CD4-positive, alpha-beta T cell (primary cell): ENCODE measurements at regions not wholly inside any gene's neighbourhood (a gene's known extent, or its start where the extent isn't known, plus 50 kb on each side); places are given as distances from the start of the nearest gene placed in this dataset.

Experiments used
- ATAC-seq: fragments of 200-7000 bp; cut with Tn5 transposase; one replicate; pipeline ENCODE4 v1.10.0; 2022; ENCODE audit warnings: mild to moderate bottlenecking; ENCODE audit not compliant: poor library complexity
- CTCF ChIA-PET: fragments of 350-600 bp; sonication (Branson Sonifier 250); formaldehyde crosslinking; loops from one replicate; lab custom pipeline; 2021; ENCODE audit warnings: antibody characterized with exemption, inconsistent platforms; lab: Charles Lee
- POLR2A ChIA-PET: fragments of 350-600 bp; sonication (Branson Sonifier 250); formaldehyde crosslinking; loops from one replicate; lab custom pipeline; 2021; ENCODE audit warnings: antibody characterized with exemption, inconsistent platforms; lab: Charles Lee
- DNase-seq, 14 experiments: peaks; one replicate each; pipeline ENCODE4 v3.0.0-alpha.2; 2013 to 2020; ENCODE audit warnings: mixed read lengths in 2 of 14
- H3K27ac ChIP-seq, 2 donors: one replicate each; pipeline versions ENCODE4 v1.5.1 to v1.7.0; 2013; ENCODE audit warnings: low read length in 2 of 2, low read depth in 1 of 2, mild to moderate bottlenecking in 1 of 2
- H3K27me3 ChIP-seq, 2 experiments: 1 replicate in 1 of 2; 2 replicates in 1 of 2; pipeline versions ENCODE4 v1.6.1 to v1.7.0; 2013; ENCODE audit warnings: low read length in 2 of 2, control low read depth in 1 of 2, mild to moderate bottlenecking in 1 of 2, moderate library complexity in 1 of 2; ENCODE audit not compliant: insufficient read depth in 2 of 2, control insufficient read depth in 1 of 2
- H3K36me3 ChIP-seq: one replicate; pipeline ENCODE4 v1.6.1; 2013; ENCODE audit warnings: low read length, control low read depth; ENCODE audit not compliant: insufficient read depth
- H3K4me1 ChIP-seq: one replicate; pipeline ENCODE4 v1.6.1; 2013; ENCODE audit warnings: low read length, control low read depth; ENCODE audit not compliant: insufficient read depth
- H3K4me3 ChIP-seq: one replicate; pipeline ENCODE4 v1.5.1; 2013; ENCODE audit warnings: mild to moderate bottlenecking, low read length, moderate library complexity
- H3K9me3 ChIP-seq, 2 experiments: 1 replicate in 1 of 2; 2 replicates in 1 of 2; pipeline versions ENCODE4 v1.6.1 to v1.7.0; 2013; ENCODE audit warnings: low read length in 2 of 2, mild to moderate bottlenecking in 2 of 2, control low read depth in 1 of 2, moderate library complexity in 1 of 2; ENCODE audit not compliant: control insufficient read depth in 1 of 2, insufficient read depth in 1 of 2
- H3K27ac Mint-ChIP-seq: one replicate; pipeline ENCODE4 v1.8.0; 2020; ENCODE audit warnings: mixed read lengths
- H3K27me3 Mint-ChIP-seq: one replicate; pipeline ENCODE4 v1.8.0; 2021; ENCODE audit warnings: mixed read lengths
- H3K36me3 Mint-ChIP-seq: one replicate; pipeline ENCODE4 v1.8.0; 2021; ENCODE audit warnings: low read depth, mixed read lengths
- H3K4me1 Mint-ChIP-seq: one replicate; pipeline ENCODE4 v1.8.0; 2021; ENCODE audit warnings: low read depth, mixed read lengths
- H3K4me3 Mint-ChIP-seq: one replicate; pipeline ENCODE4 v1.8.0; 2020; ENCODE audit warnings: mild to moderate bottlenecking, mixed read lengths
- H3K9me3 Mint-ChIP-seq: one replicate; pipeline ENCODE4 v1.8.0; 2020; ENCODE audit warnings: mixed read lengths
- intact Hi-C, 2 experiments: fragments of 100-400 bp; cut with DNase I in 1 of 2; cut with micrococcal nuclease in 1 of 2; formaldehyde crosslinking; loops; one replicate each; pipeline versions ENCODE4 v1.15.1 to v1.9.0; 2023 to 2025; cut with DNase I, micrococcal nuclease
- TF ChIP-seq, protein P1 (sequence below): fragments of 200-600 bp; IDR thresholded peaks from one replicate; pipeline ENCODE4 v1.8.0; 2022; ENCODE audit warnings: antibody characterized with exemption, mild to moderate bottlenecking

DNA sequence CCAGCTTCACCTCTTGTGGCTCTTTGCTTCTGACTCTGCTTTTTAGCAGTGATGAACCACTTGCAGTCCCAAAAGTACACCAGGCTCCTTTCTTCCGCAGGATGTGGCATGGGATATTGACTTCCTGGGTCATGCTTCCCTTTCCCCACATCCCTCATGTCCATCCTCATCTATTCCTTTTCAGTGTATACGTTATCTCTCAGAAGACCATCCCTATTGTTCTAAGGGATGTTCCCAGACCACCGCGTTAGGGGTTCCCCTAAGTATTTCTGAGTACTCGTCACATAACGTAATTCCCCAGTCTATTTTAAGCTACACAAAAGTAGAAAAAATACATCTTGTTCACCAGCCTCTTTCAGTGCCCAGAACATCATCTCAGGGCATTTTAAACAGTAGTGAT, 71.1 kb upstream of the NLGN4X start:
- no peaks in the 10 kb centered on the region for H3K36me3 Mint-ChIP-seq
- H3K27ac Mint-ChIP-seq, result no peak overlapping the region
- Histone ChIP-seq H3K36me3 (no peaks in the 10 kb centered on the region), H3K9me3 (no peaks in the 10 kb centered on the region), H3K27me3 (no peaks in the 10 kb centered on the region), H3K4me1 (no peaks in the 10 kb centered on the region), H3K27ac (no peak overlapping the region), H3K4me3 (no peak overlapping the region)
- CTCF ChIA-PET, result no interaction called here
- H3K4me1 Mint-ChIP-seq, result no peaks in the 10 kb centered on the region
- no peaks in the 10 kb centered on the region for H3K27me3 Mint-ChIP-seq
- TF ChIP-seq, protein P1, sequence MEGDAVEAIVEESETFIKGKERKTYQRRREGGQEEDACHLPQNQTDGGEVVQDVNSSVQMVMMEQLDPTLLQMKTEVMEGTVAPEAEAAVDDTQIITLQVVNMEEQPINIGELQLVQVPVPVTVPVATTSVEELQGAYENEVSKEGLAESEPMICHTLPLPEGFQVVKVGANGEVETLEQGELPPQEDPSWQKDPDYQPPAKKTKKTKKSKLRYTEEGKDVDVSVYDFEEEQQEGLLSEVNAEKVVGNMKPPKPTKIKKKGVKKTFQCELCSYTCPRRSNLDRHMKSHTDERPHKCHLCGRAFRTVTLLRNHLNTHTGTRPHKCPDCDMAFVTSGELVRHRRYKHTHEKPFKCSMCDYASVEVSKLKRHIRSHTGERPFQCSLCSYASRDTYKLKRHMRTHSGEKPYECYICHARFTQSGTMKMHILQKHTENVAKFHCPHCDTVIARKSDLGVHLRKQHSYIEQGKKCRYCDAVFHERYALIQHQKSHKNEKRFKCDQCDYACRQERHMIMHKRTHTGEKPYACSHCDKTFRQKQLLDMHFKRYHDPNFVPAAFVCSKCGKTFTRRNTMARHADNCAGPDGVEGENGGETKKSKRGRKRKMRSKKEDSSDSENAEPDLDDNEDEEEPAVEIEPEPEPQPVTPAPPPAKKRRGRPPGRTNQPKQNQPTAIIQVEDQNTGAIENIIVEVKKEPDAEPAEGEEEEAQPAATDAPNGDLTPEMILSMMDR, result no peak
- DNase-seq (no peak), ATAC-seq (no peak)
- H3K4me3 Mint-ChIP-seq, result no peak overlapping the region
- POLR2A ChIA-PET, result no interaction called here
- H3K9me3 Mint-ChIP-seq, result no peaks in the 10 kb centered on the region
- intact Hi-C loops, result no loop called here

DNA sequence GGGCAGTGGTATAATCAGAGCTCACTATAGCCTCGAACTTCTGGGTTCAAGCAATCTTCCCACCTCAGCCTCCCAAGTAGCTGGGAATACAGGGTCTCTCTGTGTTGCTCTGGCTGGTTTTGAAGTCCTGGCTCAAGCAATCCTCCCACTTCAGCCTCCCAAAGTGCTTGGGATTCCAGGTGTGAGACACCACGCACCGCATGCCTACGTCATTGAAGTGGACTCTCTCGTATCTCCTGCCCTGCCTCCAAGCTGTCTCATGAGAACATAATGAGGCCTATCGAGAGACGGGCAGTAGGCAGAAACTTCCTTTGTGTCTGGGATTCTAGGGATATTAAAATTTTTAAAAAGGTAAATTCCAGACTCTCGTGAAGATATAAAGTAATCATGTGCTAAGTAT, 65.0 kb upstream of the NLGN4X start:
- CTCF ChIA-PET, result no interaction called here
- Mint-ChIP-seq H3K27me3 (no peaks in the 10 kb centered on the region), H3K4me1 (no peaks in the 10 kb centered on the region), H3K36me3 (no peaks in the 10 kb centered on the region), H3K27ac (no peak overlapping the region), H3K9me3 (no peaks in the 10 kb centered on the region), H3K4me3 (no peak overlapping the region)
- H3K9me3 ChIP-seq, result no peaks in the 10 kb centered on the region
- no peak overlapping the region for H3K27ac ChIP-seq
- DNase-seq (no peak), ATAC-seq (no peak)
- intact Hi-C loops, result no loop called here
- no peaks in the 10 kb centered on the region for H3K27me3 ChIP-seq
- H3K4me1 ChIP-seq, result no peaks in the 10 kb centered on the region
- H3K4me3 ChIP-seq, result no peak overlapping the region
- TF ChIP-seq, protein P1, result no peak
- H3K36me3 ChIP-seq, result no peaks in the 10 kb centered on the region
- POLR2A ChIA-PET, result no interaction called here

DNA sequence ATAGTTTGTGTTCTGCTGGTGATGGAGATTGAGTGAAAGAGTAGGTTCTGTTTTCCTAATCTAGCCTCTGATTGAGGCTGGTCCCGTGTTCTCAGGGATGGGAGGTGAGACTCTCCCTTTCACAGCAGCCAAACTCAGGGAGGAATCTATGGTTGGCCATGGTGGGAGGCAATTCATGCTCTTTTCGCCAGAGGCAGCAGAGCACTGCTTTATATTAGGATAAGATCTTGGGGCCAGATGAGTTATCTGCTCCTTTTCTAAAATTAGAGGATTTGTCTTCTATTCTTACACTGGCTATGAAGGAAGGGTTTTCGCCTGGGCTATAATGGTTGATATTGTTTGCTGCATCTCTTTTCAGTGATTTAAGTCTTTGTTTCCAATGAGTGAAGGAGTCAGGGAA, 63.9 kb upstream of the NLGN4X start:
- Histone ChIP-seq H3K36me3 (no peaks in the 10 kb centered on the region), H3K27me3 (no peaks in the 10 kb centered on the region), H3K27ac (no peak overlapping the region), H3K4me1 (no peaks in the 10 kb centered on the region), H3K9me3 (no peaks in the 10 kb centered on the region), H3K4me3 (no peak overlapping the region)
- POLR2A ChIA-PET, result no interaction called here
- ATAC-seq, result no peak
- intact Hi-C loops, result no loop called here
- Mint-ChIP-seq H3K27ac (no peak overlapping the region), H3K36me3 (no peaks in the 10 kb centered on the region), H3K4me3 (no peak overlapping the region), H3K4me1 (no peaks in the 10 kb centered on the region), H3K27me3 (no peaks in the 10 kb centered on the region), H3K9me3 (no peaks in the 10 kb centered on the region)
- CTCF ChIA-PET, result no interaction called here
- TF ChIP-seq, protein P1, result no peak
- DNase-seq, result no peak
